Astrocyte (in vitro differentiated cells and primary cell): ENCODE measurements at regions not wholly inside any gene's neighbourhood (a gene's known extent, or its start where the extent isn't known, plus 50 kb on each side); places are given as distances from the start of the nearest gene placed in this dataset.
"Not testable (repeated sequence)": the region's sequence is repeated elsewhere in the genome, so short reads cannot be mapped to it uniquely, and the experiment has no call there.

Experiments
- DNase-seq: peaks from one replicate; pipeline ENCODE4 v3.0.0-alpha.2; 2010; ENCODE audit warnings: low read depth
- FAIRE-seq: peaks from 2 replicates; lab custom pipeline; 2011; peaks lifted over from hg19 to GRCh38; lab: Jason Lieb, UNC
- H2AFZ ChIP-seq: 2 replicates; pipeline ENCODE4 v1.6.0; 2012; ENCODE audit warnings: low read depth, low read length, inconsistent platforms
- H3K27ac ChIP-seq: 2 replicates; pipeline ENCODE4 v1.5.1; 2011; ENCODE audit warnings: low read depth, low read length, inconsistent platforms
- H3K27me3 ChIP-seq: 2 replicates; pipeline ENCODE4 v1.6.0; 2011; ENCODE audit warnings: low read length, inconsistent platforms; ENCODE audit not compliant: insufficient read depth
- H3K36me3 ChIP-seq: 2 replicates; pipeline ENCODE4 v1.5.1; 2011; ENCODE audit warnings: low read length, inconsistent platforms; ENCODE audit not compliant: insufficient read depth
- H3K4me1 ChIP-seq: 2 replicates; pipeline ENCODE4 v1.5.1; 2011; ENCODE audit warnings: low read length, inconsistent platforms; ENCODE audit not compliant: insufficient read depth
- H3K4me2 ChIP-seq: 2 replicates; pipeline ENCODE4 v1.6.0; 2012; ENCODE audit warnings: low read length, inconsistent platforms
- H3K4me3 ChIP-seq: 2 replicates; pipeline ENCODE4 v1.5.1; 2011; ENCODE audit warnings: low read depth, mild to moderate bottlenecking, low read length, inconsistent platforms; ENCODE audit not compliant: insufficient read depth
- H3K79me2 ChIP-seq: 2 replicates; pipeline ENCODE4 v1.6.0; 2012; ENCODE audit warnings: mild to moderate bottlenecking, low read length, inconsistent platforms; ENCODE audit not compliant: insufficient read depth
- H3K9ac ChIP-seq: 2 replicates; pipeline ENCODE4 v1.6.0; 2012; ENCODE audit warnings: mild to moderate bottlenecking, low read length, inconsistent platforms
- H3K9me3 ChIP-seq: 2 replicates; pipeline ENCODE4 v1.5.1; 2012; ENCODE audit warnings: low read depth, mild to moderate bottlenecking, low read length, inconsistent platforms; ENCODE audit not compliant: insufficient read depth
- H4K20me1 ChIP-seq: 2 replicates; pipeline ENCODE4 v1.6.0; 2012; ENCODE audit warnings: low read length, inconsistent platforms; ENCODE audit not compliant: insufficient read depth
- H3K27ac Mint-ChIP-seq: one replicate; pipeline ENCODE4 v1.8.0; 2021; ENCODE audit warnings: mild to moderate bottlenecking, mixed read lengths; ENCODE audit not compliant: unreplicated experiment
- H3K27me3 Mint-ChIP-seq: one replicate; pipeline ENCODE4 v1.8.0; 2021; ENCODE audit warnings: low read depth, mixed read lengths; ENCODE audit not compliant: unreplicated experiment
- H3K36me3 Mint-ChIP-seq: one replicate; pipeline ENCODE4 v1.8.0; 2021; ENCODE audit warnings: low read depth, mixed read lengths; ENCODE audit not compliant: unreplicated experiment
- H3K4me1 Mint-ChIP-seq: one replicate; pipeline ENCODE4 v1.8.0; 2021; ENCODE audit warnings: low read depth, mixed read lengths; ENCODE audit not compliant: unreplicated experiment
- H3K4me3 Mint-ChIP-seq: one replicate; pipeline ENCODE4 v1.8.0; 2021; ENCODE audit warnings: mild to moderate bottlenecking, moderate library complexity, mixed read lengths; ENCODE audit not compliant: unreplicated experiment
- H3K9me3 Mint-ChIP-seq: one replicate; pipeline ENCODE4 v1.8.0; 2021; ENCODE audit warnings: mild to moderate bottlenecking, mixed read lengths; ENCODE audit not compliant: unreplicated experiment
- CTCF ChIP-seq: IDR thresholded peaks from 2 replicates; pipeline ENCODE4 v1.5.1; 2011; ENCODE audit warnings: low read depth, mild to moderate bottlenecking, inconsistent platforms, low read length, moderate library complexity; ENCODE audit not compliant: insufficient read depth
- EZH2 ChIP-seq: IDR thresholded peaks from 2 replicates; pipeline ENCODE4 v1.6.1; 2012; ENCODE audit warnings: mild to moderate bottlenecking, low read length, inconsistent platforms; ENCODE audit not compliant: insufficient read depth

GRCh38 chr12:46983959-46984841 lies 95.2 kb upstream of the PCED1B start:
- Histone ChIP-seq H3K4me1 (no peaks in the 10 kb centered on the region), H2AFZ (no peak overlapping the region), H3K9ac (no peak overlapping the region), H3K79me2 (no peaks in the 10 kb centered on the region), H3K9me3 (no peaks in the 10 kb centered on the region), H3K4me2 (no peak overlapping the region), H3K27me3 (no peaks in the 10 kb centered on the region), H3K36me3 (no peaks in the 10 kb centered on the region), H3K4me3 (no peak overlapping the region), H3K27ac (no peak overlapping the region), H4K20me1 (no peaks in the 10 kb centered on the region)
- DNase-seq (no peak), FAIRE-seq (peak; percentile 65)
- H3K9me3 Mint-ChIP-seq: peaks cover 2% of the 10 kb centered on the region
- no peak for TF ChIP-seq EZH2
- peak; percentile 83 for TF ChIP-seq CTCF
- no peaks in the 10 kb centered on the region for H3K27me3 Mint-ChIP-seq
- no peak overlapping the region for H3K27ac Mint-ChIP-seq
- H3K4me1 Mint-ChIP-seq: peaks cover 4% of the 10 kb centered on the region
- H3K36me3 Mint-ChIP-seq: no peaks in the 10 kb centered on the region
- no peak overlapping the region for H3K4me3 Mint-ChIP-seq

GRCh38 chr12:46985816-46986215 lies 93.6 kb upstream of the PCED1B start:
- no peak overlapping the region for H3K27ac ChIP-seq
- H3K36me3 ChIP-seq: no peaks in the 10 kb centered on the region
- H4K20me1 ChIP-seq: no peaks in the 10 kb centered on the region
- DNase-seq (no peak), FAIRE-seq (peak; percentile 37)
- no peaks in the 10 kb centered on the region for H3K36me3 Mint-ChIP-seq
- H3K27me3 ChIP-seq: no peaks in the 10 kb centered on the region
- peaks cover 4% of the 10 kb centered on the region for H3K4me1 Mint-ChIP-seq
- no peaks in the 10 kb centered on the region for H3K4me1 ChIP-seq
- no peak overlapping the region for H3K4me2 ChIP-seq
- H3K79me2 ChIP-seq: no peaks in the 10 kb centered on the region
- H3K27ac Mint-ChIP-seq: no peak overlapping the region
- H3K4me3 ChIP-seq: no peak overlapping the region
- no peak overlapping the region for H2AFZ ChIP-seq
- H3K9me3 ChIP-seq: no peaks in the 10 kb centered on the region
- H3K9me3 Mint-ChIP-seq: no peaks in the 10 kb centered on the region
- TF ChIP-seq EZH2: no peak
- no peak for TF ChIP-seq CTCF
- H3K4me3 Mint-ChIP-seq: no peak overlapping the region
- no peak overlapping the region for H3K9ac ChIP-seq
- H3K27me3 Mint-ChIP-seq: no peaks in the 10 kb centered on the region

- not testable (repeated sequence) for H3K9me3 Mint-ChIP-seq, H3K27me3 Mint-ChIP-seq, H3K4me1 ChIP-seq, H3K9me3 ChIP-seq, H3K4me3 Mint-ChIP-seq, H3K27ac ChIP-seq, H3K36me3 Mint-ChIP-seq, H3K36me3 ChIP-seq, H3K4me2 ChIP-seq, H3K4me1 Mint-ChIP-seq, H3K79me2 ChIP-seq, H2AFZ ChIP-seq, H3K27me3 ChIP-seq, DNase-seq, H3K9ac ChIP-seq, H3K4me3 ChIP-seq, FAIRE-seq, H4K20me1 ChIP-seq, H3K27ac Mint-ChIP-seq
These were observed 91.3 kb upstream of the PCED1B start for GRCh38 chr12:46988122-46988521.
